ENCODE measurements at regions not wholly inside any gene's neighbourhood (a gene's known extent, or its start where the extent isn't known, plus 50 kb on each side); places are given as distances from the start of the nearest gene placed in this dataset.

GRCh38 chr6:27096834-27097511 lies 150.5 kb upstream of the PRSS16 start:
- ATAC-seq (ENCODE audit: low FRiP score) = no peak
- no peak for DNase-seq (ENCODE audit: low spot score)

GRCh38 chr6:27098956-27099355 lies 148.5 kb upstream of the PRSS16 start:
- ATAC-seq (ENCODE audit: low FRiP score) (no peak), DNase-seq (ENCODE audit: low spot score) (no peak)
- TF ChIP-seq CTCF (IDR thresholded peaks at IDR 0.05) = no peak

More at GRCh38 chr6:27096834-27097511, 150.5 kb upstream of the PRSS16 start:
- no peak for TF ChIP-seq CTCF (IDR thresholded peaks at IDR 0.05)

DNA sequence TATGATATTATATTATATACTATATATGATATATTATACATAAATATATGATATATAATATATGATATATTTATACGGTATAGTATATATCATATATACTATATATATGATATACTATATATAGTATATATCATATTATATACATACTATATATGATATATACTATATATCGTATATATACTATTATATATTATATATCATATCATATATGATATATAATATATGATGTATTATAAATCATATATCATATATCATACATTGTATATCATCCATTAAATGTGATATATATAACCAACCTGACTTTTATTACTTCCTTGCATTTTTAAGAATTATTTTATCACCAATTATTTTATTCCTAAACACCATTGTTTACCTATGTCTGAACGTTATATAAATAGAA lies 146.6 kb upstream of the PRSS16 start:
- DNase-seq (ENCODE audit: low spot score) = no peak
- TF ChIP-seq CTCF (IDR thresholded peaks at IDR 0.05) = no peak

GRCh38 chr6:27101824-27102223 lies 145.7 kb upstream of the PRSS16 start:
- ATAC-seq (ENCODE audit: low FRiP score) (no peak), DNase-seq (ENCODE audit: low spot score) (no peak)
- TF ChIP-seq CTCF (IDR thresholded peaks at IDR 0.05) = no peak

More for the DNA sequence above, 146.6 kb upstream of the PRSS16 start:
- ATAC-seq (ENCODE audit: low FRiP score) = no peak

DNA sequence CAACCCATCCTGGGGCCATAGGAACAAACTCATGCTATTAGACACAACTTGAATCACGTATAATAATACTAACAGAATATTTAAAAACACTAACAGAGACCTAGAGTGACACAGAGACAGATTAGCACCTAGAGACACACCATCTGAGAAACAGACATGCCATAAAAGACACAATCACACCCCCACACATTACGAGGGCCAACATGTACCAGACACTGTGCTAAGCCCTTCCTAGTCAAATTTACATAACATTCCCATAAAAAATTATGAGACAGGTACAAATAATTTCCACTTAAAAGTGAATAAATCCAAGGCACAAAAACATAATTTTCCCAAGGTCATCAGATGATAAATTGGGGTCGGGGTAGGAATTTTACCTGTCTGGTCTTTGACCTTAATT lies 141.1 kb upstream of the PRSS16 start:
- TF ChIP-seq CTCF (IDR thresholded peaks at IDR 0.05) = no peak
- no peak for ATAC-seq (ENCODE audit: low FRiP score)
- DNase-seq (ENCODE audit: low spot score) = no peak

- no peak for ATAC-seq (ENCODE audit: low FRiP score)
- DNase-seq (ENCODE audit: low spot score) = no peak
- TF ChIP-seq CTCF (IDR thresholded peaks at IDR 0.05) = no peak
These were observed 135.8 kb upstream of the PRSS16 start for GRCh38 chr6:27111743-27112142.

DNA sequence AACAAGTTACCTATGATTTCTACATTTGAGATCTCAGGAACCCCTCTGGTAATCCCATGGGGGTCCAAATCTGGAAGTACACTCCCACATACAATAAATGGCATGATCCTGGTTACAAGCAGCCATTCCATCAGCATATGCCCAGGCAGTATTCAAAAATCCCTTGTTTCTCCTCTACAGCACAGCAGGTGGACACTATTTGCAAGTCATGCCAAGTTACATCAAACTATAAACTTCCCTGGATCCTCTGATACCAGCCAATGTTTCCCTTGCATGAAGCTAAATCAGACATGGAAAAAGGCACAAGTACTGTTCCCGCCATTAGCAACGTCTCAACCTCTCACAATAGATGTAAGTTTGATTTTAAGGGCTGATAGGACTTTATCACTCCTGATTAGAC lies 134.5 kb upstream of the PRSS16 start:
- no peak for DNase-seq (ENCODE audit: low spot score)
- TF ChIP-seq CTCF (IDR thresholded peaks at IDR 0.05) = no peak

More for the DNA sequence above, 134.5 kb upstream of the PRSS16 start:
- no peak for ATAC-seq (ENCODE audit: low FRiP score)
